GM12873 (cell line): ENCODE measurements at regions not wholly inside any gene's neighbourhood (a gene's known extent, or its start where the extent isn't known, plus 50 kb on each side); places are given as distances from the start of the nearest gene placed in this dataset.

Source experiments
- TF ChIP-seq, protein P1 (sequence below): IDR thresholded peaks from 2 replicates; pipeline ENCODE4 v1.5.1; 2012; ENCODE audit warnings: low read depth, mild to moderate bottlenecking, moderate library complexity, low read length, control low read depth; ENCODE audit not compliant: insufficient read depth; ENCODE audit errors: missing control alignments

DNA sequence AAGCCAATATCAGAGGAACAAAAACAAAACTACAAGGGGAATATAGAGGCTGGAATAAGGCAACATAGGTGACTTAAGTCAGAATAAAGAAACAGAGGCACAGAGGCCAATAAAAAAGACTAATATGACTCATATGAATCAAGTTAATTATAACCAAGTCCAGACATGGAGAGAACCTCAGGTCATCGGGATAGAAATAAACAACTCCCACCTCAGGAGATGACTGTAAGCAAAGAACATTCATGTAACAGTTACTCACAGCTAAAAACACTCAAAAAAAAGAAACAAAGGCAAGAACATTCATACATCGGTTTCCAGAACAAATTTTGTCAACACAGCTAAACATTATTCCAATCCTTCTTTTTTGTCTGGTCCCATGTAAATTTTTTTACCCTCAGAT lies 60.3 kb upstream of the RXFP1 start:
- TF ChIP-seq, protein P1, sequence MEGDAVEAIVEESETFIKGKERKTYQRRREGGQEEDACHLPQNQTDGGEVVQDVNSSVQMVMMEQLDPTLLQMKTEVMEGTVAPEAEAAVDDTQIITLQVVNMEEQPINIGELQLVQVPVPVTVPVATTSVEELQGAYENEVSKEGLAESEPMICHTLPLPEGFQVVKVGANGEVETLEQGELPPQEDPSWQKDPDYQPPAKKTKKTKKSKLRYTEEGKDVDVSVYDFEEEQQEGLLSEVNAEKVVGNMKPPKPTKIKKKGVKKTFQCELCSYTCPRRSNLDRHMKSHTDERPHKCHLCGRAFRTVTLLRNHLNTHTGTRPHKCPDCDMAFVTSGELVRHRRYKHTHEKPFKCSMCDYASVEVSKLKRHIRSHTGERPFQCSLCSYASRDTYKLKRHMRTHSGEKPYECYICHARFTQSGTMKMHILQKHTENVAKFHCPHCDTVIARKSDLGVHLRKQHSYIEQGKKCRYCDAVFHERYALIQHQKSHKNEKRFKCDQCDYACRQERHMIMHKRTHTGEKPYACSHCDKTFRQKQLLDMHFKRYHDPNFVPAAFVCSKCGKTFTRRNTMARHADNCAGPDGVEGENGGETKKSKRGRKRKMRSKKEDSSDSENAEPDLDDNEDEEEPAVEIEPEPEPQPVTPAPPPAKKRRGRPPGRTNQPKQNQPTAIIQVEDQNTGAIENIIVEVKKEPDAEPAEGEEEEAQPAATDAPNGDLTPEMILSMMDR, result no peak

DNA sequence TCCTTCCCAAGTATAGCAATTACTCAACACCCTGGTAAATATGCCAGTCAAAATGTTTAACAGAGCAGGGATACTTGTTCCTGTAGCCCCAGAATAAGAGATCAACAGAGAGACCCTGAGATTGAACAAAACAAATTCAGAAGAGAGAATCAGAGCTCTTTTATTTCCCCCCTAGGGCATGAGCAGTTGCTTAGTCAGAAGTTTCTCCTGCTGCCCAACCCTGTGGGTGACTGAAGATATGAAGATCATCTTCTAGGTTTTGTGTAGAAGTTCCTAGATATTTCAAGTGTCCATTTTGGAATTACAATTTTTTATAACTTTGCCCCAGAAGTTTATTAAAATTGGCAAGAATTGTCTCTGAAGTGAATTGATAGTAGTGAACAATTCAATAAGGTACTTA lies 59.1 kb upstream of the RXFP1 start:
- TF ChIP-seq, protein P1, result no peak
